A673 (cell line): ENCODE measurements at regions not wholly inside any gene's neighbourhood (a gene's known extent, or its start where the extent isn't known, plus 50 kb on each side); places are given as distances from the start of the nearest gene placed in this dataset.

Experiments
- BruUV-seq: library from RNA; stranded (reverse); fragments of 400-500 nt; replicated peaks from 2 replicates; lab custom pipeline; 2021; lab: Mats Ljungman, UMichigan
- CTCF ChIA-PET: fragments of 300-600 bp; sonication (Branson Sonifier 250); formaldehyde crosslinking; loops from one replicate; lab custom pipeline; 2022; ENCODE audit warnings: antibody characterized with exemption; lab: Charles Lee
- POLR2A ChIA-PET: fragments of 300-600 bp; sonication (Branson Sonifier 250); formaldehyde crosslinking; loops from one replicate; lab custom pipeline; 2022; ENCODE audit warnings: antibody characterized with exemption; ENCODE audit not compliant: low non-redundant PET; lab: Charles Lee
- DNase-seq: peaks from one replicate; pipeline ENCODE4 v3.0.0-alpha.2; 2015; ENCODE audit warnings: low spot score
- H3K27ac ChIP-seq: fragments of 200-600 bp; sonication (generic); 2 replicates; pipeline ENCODE4 v1.5.1; 2016; ENCODE audit warnings: mixed run types, low read depth, mild to moderate bottlenecking, mixed read lengths, antibody characterized with exemption, low read length; ENCODE audit not compliant: poor library complexity, severe bottlenecking
- H3K27me3 ChIP-seq: fragments of 200-600 bp; sonication (generic); replicated peaks from 2 replicates; pipeline ENCODE4 v1.6.1; 2017; ENCODE audit warnings: mixed run types, low read depth, mild to moderate bottlenecking, mixed read lengths, antibody characterized with exemption, low read length; ENCODE audit not compliant: insufficient read depth, poor library complexity
- H3K36me3 ChIP-seq: fragments of 200-600 bp; sonication (generic); 2 replicates; pipeline ENCODE4 v1.6.1; 2016; ENCODE audit warnings: mixed run types, mild to moderate bottlenecking, mixed read lengths, antibody characterized with exemption, low read length; ENCODE audit not compliant: insufficient read depth, poor library complexity, severe bottlenecking
- H3K4me1 ChIP-seq: fragments of 200-600 bp; sonication (generic); 2 replicates; pipeline ENCODE4 v1.6.1; 2017; ENCODE audit warnings: mixed run types, mild to moderate bottlenecking, mixed read lengths, antibody characterized with exemption, low read length; ENCODE audit not compliant: insufficient read depth, poor library complexity, severe bottlenecking
- H3K4me3 ChIP-seq: fragments of 200-600 bp; sonication (generic); 2 replicates; pipeline ENCODE4 v1.5.1; 2016; ENCODE audit warnings: low read depth, mixed run types, mild to moderate bottlenecking, mixed read lengths, low read length; ENCODE audit not compliant: poor library complexity, severe bottlenecking
- H3K9me3 ChIP-seq: fragments of 200-600 bp; sonication (generic); 2 replicates; pipeline ENCODE4 v1.6.1; 2016; ENCODE audit warnings: mixed run types, low read depth, mild to moderate bottlenecking, mixed read lengths, antibody characterized with exemption, low read length; ENCODE audit not compliant: poor library complexity, severe bottlenecking
- EZH2 ChIP-seq: fragments of 200-600 bp; sonication (generic); IDR thresholded peaks from 2 replicates; pipeline ENCODE4 v1.6.1; 2017; ENCODE audit warnings: borderline replicate concordance, low read depth, mild to moderate bottlenecking, mixed read lengths, antibody characterized with exemption, low read length; ENCODE audit not compliant: poor library complexity, severe bottlenecking
- intact Hi-C: fragments of 100-400 bp; cut with micrococcal nuclease; formaldehyde crosslinking; loops from one replicate; pipeline ENCODE4 v1.10.0; 2022; ENCODE audit not compliant: unreplicated experiment
- TF ChIP-seq, protein P1 (sequence below): fragments of 300-800, 200-600 bp; sonication (generic); conservative IDR thresholded peaks from 2 replicates; pipeline ENCODE4 v1.5.1; 2017; ENCODE audit warnings: low read depth, mild to moderate bottlenecking, antibody characterized with exemption, low read length, moderate library complexity, mixed read lengths

DNA sequence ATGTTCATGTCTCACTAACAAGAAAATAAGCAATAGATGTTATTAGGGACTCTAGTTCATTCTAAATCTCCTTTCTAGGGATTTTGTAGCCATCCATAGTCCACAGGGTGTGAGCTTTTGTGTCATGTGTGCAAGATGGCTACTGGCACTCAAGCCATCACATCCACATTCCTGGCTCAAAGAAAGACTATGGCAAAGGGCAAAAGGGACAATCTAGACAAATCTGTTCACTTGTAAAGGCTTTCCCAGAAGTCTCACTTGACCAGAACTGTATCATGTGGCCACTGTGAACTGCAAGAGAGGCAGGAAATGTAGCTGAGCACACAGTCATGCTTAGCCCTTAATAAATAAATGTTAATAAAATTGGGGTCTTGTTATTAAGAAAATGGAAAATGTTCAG, 212.6 kb upstream of the EXOC2 start:
- ChIA-PET CTCF (no interaction called here), POLR2A (no interaction called here)
- Histone ChIP-seq H3K4me1 (no peaks in the 10 kb centered on the region), H3K27ac (no peak overlapping the region), H3K27me3 (peaks cover 4% of the 10 kb centered on the region), H3K36me3 (no peaks in the 10 kb centered on the region), H3K4me3 (no peak overlapping the region), H3K9me3 (no peaks in the 10 kb centered on the region)
- TF ChIP-seq EZH2: no peak
- TF ChIP-seq, protein P1, sequence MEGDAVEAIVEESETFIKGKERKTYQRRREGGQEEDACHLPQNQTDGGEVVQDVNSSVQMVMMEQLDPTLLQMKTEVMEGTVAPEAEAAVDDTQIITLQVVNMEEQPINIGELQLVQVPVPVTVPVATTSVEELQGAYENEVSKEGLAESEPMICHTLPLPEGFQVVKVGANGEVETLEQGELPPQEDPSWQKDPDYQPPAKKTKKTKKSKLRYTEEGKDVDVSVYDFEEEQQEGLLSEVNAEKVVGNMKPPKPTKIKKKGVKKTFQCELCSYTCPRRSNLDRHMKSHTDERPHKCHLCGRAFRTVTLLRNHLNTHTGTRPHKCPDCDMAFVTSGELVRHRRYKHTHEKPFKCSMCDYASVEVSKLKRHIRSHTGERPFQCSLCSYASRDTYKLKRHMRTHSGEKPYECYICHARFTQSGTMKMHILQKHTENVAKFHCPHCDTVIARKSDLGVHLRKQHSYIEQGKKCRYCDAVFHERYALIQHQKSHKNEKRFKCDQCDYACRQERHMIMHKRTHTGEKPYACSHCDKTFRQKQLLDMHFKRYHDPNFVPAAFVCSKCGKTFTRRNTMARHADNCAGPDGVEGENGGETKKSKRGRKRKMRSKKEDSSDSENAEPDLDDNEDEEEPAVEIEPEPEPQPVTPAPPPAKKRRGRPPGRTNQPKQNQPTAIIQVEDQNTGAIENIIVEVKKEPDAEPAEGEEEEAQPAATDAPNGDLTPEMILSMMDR: no peak
- intact Hi-C loops: no loop called here
- no peak for DNase-seq
- no TSS peak for BruUV-seq

DNA sequence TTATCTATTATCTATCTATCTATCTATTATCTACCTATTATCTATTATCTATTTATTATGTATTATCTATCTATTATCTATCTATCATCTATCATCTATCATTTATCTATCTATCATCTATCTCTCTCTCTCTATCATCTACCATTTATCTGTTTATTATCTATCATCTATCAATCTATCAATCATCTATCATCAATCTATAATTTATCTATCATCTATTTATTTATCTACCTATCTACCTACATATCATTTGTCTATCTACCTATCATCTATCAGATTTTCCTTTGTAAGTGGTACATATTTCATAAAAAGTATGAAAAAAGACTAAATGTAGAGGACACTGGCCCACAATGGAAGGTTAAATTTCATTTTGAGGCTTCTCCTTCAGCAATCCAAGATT, 212.1 kb upstream of the EXOC2 start:
- Histone ChIP-seq H3K4me3 (no peak overlapping the region), H3K36me3 (no peaks in the 10 kb centered on the region), H3K4me1 (no peaks in the 10 kb centered on the region), H3K9me3 (no peaks in the 10 kb centered on the region), H3K27me3 (peaks cover 4% of the 10 kb centered on the region), H3K27ac (no peak overlapping the region)
- no peak for DNase-seq
- ChIA-PET POLR2A (no interaction called here), CTCF (no interaction called here)
- TF ChIP-seq EZH2: no peak
- TF ChIP-seq, protein P1: no peak
- intact Hi-C loops: no loop called here
- no TSS peak for BruUV-seq

DNA sequence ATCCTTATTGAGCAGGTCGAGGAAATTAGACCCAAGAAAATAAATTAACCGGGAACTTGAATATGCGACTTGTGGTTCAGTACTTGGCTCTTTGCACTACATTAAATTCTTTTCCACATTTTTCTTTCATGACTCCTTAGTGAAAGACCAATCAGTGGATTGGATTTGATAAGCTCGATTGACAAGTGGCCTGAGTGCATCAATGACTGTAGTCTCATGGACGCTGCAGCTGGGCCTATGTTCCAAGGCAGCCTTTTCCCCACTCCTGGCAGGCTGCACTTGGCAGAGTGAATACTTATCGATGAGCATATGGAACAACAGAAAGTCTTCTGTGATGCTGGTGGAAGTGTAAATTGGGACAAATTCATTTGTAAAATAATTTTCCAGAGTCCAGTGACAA, 210.8 kb upstream of the EXOC2 start:
- Histone ChIP-seq H3K4me3 (no peak overlapping the region), H3K27ac (no peak overlapping the region), H3K36me3 (no peaks in the 10 kb centered on the region), H3K9me3 (no peaks in the 10 kb centered on the region), H3K27me3 (peaks cover 4% of the 10 kb centered on the region), H3K4me1 (no peaks in the 10 kb centered on the region)
- ChIA-PET POLR2A (no interaction called here), CTCF (no interaction called here)
- intact Hi-C loops: no loop called here
- no TSS peak for BruUV-seq
- DNase-seq: no peak
- TF ChIP-seq, protein P1: no peak
- TF ChIP-seq EZH2: no peak
